Neural cell (in vitro differentiated cells): ENCODE measurements at regions not wholly inside any gene's neighbourhood (a gene's known extent, or its start where the extent isn't known, plus 50 kb on each side); places are given as distances from the start of the nearest gene placed in this dataset.

Experiments
- H2AFZ ChIP-seq: fragments of 200-600, 300-800 bp; sonication (generic), shearing (Covaris generic); 2 replicates; pipeline ENCODE4 v1.6.0; 2014; ENCODE audit warnings: low read depth, mild to moderate bottlenecking, antibody characterized with exemption, low read length, moderate library complexity
- H3F3A ChIP-seq: fragments of 200-600 bp; shearing (Covaris generic); 2 replicates; pipeline ENCODE4 v1.6.1; 2016; ENCODE audit warnings: mild to moderate bottlenecking, moderate library complexity, mixed read lengths, antibody characterized with exemption, low read length; ENCODE audit not compliant: insufficient read depth, poor library complexity, severe bottlenecking
- H3K27ac ChIP-seq: fragments of 200-600, 300-800 bp; sonication (generic), shearing (Covaris generic); 2 replicates; pipeline ENCODE4 v1.5.1; 2014; ENCODE audit warnings: mild to moderate bottlenecking, low read length, moderate library complexity
- H3K27me3 ChIP-seq: fragments of 300-800, 200-600 bp; sonication (generic), shearing (Covaris generic); 2 replicates; pipeline ENCODE4 v1.6.0; 2014; ENCODE audit warnings: mild to moderate bottlenecking, low read depth, low read length, moderate library complexity; ENCODE audit not compliant: insufficient read depth
- H3K36me3 ChIP-seq: fragments of 300-800, 200-600 bp; sonication (generic), shearing (Covaris generic); 2 replicates; pipeline ENCODE4 v1.5.1; 2014; ENCODE audit warnings: mild to moderate bottlenecking, antibody characterized with exemption, low read length, moderate library complexity; ENCODE audit not compliant: insufficient read depth
- H3K4me2 ChIP-seq: fragments of 300-800, 200-600 bp; sonication (generic), shearing (Covaris generic); 2 replicates; pipeline ENCODE4 v1.6.0; 2014; ENCODE audit warnings: mild to moderate bottlenecking, low read length
- H3K4me3 ChIP-seq: fragments of 300-800, 200-600 bp; sonication (generic), shearing (Covaris generic); 2 replicates; pipeline ENCODE4 v1.5.1; 2014; ENCODE audit warnings: mild to moderate bottlenecking, low read length, moderate library complexity
- H3K79me2 ChIP-seq: fragments of 200-600 bp; shearing (Covaris generic); replicated peaks from 2 replicates; pipeline ENCODE4 v1.6.0; 2014; ENCODE audit warnings: mild to moderate bottlenecking, low read length, moderate library complexity; ENCODE audit not compliant: insufficient read depth
- H3K9ac ChIP-seq: fragments of 300-800, 200-600 bp; sonication (generic), shearing (Covaris generic); 2 replicates; pipeline ENCODE4 v1.6.1; 2016; ENCODE audit warnings: mild to moderate bottlenecking, low read length, mixed read lengths
- H3K9me2 ChIP-seq: fragments of 200-600 bp; shearing (Covaris generic); 2 replicates; pipeline ENCODE4 v1.6.1; 2016; ENCODE audit warnings: mild to moderate bottlenecking, low read length, mixed read lengths; ENCODE audit not compliant: insufficient read depth
- H3K9me3 ChIP-seq: fragments of 200-600, 300-800 bp; sonication (generic), shearing (Covaris generic); 2 replicates; pipeline ENCODE4 v1.6.1; 2016; ENCODE audit warnings: mild to moderate bottlenecking, mixed run types, low read length, moderate library complexity, mixed read lengths
- H4K20me1 ChIP-seq: fragments of 200-600 bp; shearing (Covaris generic); 2 replicates; pipeline ENCODE4 v1.6.1; 2016; ENCODE audit warnings: mild to moderate bottlenecking, mixed run types; ENCODE audit not compliant: insufficient read depth
- EP300 ChIP-seq: fragments of 450-650 bp; conservative IDR thresholded peaks from 2 replicates; pipeline ENCODE4 v1.6.1; 2014; ENCODE audit warnings: antibody characterized with exemption, mild to moderate bottlenecking, moderate library complexity; ENCODE audit not compliant: poor library complexity, severe bottlenecking
- EZH2 ChIP-seq: fragments of 200-600, 300-800 bp; shearing (Covaris generic), sonication (generic); IDR thresholded peaks from 2 replicates; pipeline ENCODE4 v1.6.1; 2014; ENCODE audit warnings: antibody characterized with exemption, low read length, borderline replicate concordance, mild to moderate bottlenecking; ENCODE audit not compliant: insufficient read depth, poor library complexity, severe bottlenecking
- MXI1 ChIP-seq: fragments of 450-650 bp; conservative IDR thresholded peaks from 2 replicates; pipeline ENCODE4 v1.6.1; 2014; ENCODE audit warnings: antibody characterized with exemption, mild to moderate bottlenecking; ENCODE audit not compliant: poor library complexity, severe bottlenecking
- POLR2AphosphoS5 ChIP-seq: IDR thresholded peaks from 2 replicates; pipeline ENCODE4 v1.6.1; 2012
- RAD21 ChIP-seq: fragments of 450-650 bp; conservative IDR thresholded peaks from 2 replicates; pipeline ENCODE4 v1.6.1; 2014; ENCODE audit warnings: antibody characterized with exemption, mild to moderate bottlenecking, moderate library complexity
- SMC3 ChIP-seq: fragments of 450-650 bp; conservative IDR thresholded peaks from 2 replicates; pipeline ENCODE4 v1.6.1; 2014; ENCODE audit warnings: antibody characterized with exemption, mild to moderate bottlenecking, moderate library complexity; ENCODE audit not compliant: poor library complexity
- TAF1 ChIP-seq: IDR thresholded peaks from 2 replicates; pipeline ENCODE4 v1.6.1; 2012; ENCODE audit warnings: low read depth
- TF ChIP-seq, protein P1 (sequence below): fragments of 450-650 bp; IDR thresholded peaks from 2 replicates; pipeline ENCODE4 v1.5.1; 2014; ENCODE audit warnings: antibody characterized with exemption, mild to moderate bottlenecking, moderate library complexity; ENCODE audit not compliant: poor library complexity, severe bottlenecking
- TF ChIP-seq, protein P2 (sequence below): IDR thresholded peaks from 2 replicates; pipeline ENCODE4 v1.6.1; 2012; ENCODE audit warnings: borderline replicate concordance

GRCh38 chr3:106522397-106522796 is 653.6 kb upstream of the CBLB start:
- H3K9me3 ChIP-seq, result no peaks in the 10 kb centered on the region
- H3F3A ChIP-seq, result no peaks in the 10 kb centered on the region
- no peaks in the 10 kb centered on the region for H3K27me3 ChIP-seq
- H3K79me2 ChIP-seq, result no peaks in the 10 kb centered on the region
- H3K27ac ChIP-seq, result no peak overlapping the region
- TF ChIP-seq POLR2AphosphoS5 (no peak), EP300 (no peak), RAD21 (no peak)
- H4K20me1 ChIP-seq, result no peaks in the 10 kb centered on the region
- no peaks in the 10 kb centered on the region for H3K9me2 ChIP-seq
- H3K9ac ChIP-seq, result no peak overlapping the region
- no peak overlapping the region for H3K4me3 ChIP-seq
- no peaks in the 10 kb centered on the region for H3K36me3 ChIP-seq
- H2AFZ ChIP-seq, result no peak overlapping the region
- no peak overlapping the region for H3K4me2 ChIP-seq

GRCh38 chr3:106528932-106529331 is 660.1 kb upstream of the CBLB start:
- H3F3A ChIP-seq, result no peaks in the 10 kb centered on the region
- H2AFZ ChIP-seq, result no peak overlapping the region
- no peaks in the 10 kb centered on the region for H3K79me2 ChIP-seq
- no peaks in the 10 kb centered on the region for H4K20me1 ChIP-seq
- H3K36me3 ChIP-seq, result no peaks in the 10 kb centered on the region
- no peaks in the 10 kb centered on the region for H3K27me3 ChIP-seq
- H3K4me3 ChIP-seq, result no peak overlapping the region
- TF ChIP-seq EZH2 (no peak), EP300 (no peak), SMC3 (no peak), TAF1 (no peak), MXI1 (no peak), POLR2AphosphoS5 (no peak), RAD21 (no peak)
- TF ChIP-seq, protein P1, sequence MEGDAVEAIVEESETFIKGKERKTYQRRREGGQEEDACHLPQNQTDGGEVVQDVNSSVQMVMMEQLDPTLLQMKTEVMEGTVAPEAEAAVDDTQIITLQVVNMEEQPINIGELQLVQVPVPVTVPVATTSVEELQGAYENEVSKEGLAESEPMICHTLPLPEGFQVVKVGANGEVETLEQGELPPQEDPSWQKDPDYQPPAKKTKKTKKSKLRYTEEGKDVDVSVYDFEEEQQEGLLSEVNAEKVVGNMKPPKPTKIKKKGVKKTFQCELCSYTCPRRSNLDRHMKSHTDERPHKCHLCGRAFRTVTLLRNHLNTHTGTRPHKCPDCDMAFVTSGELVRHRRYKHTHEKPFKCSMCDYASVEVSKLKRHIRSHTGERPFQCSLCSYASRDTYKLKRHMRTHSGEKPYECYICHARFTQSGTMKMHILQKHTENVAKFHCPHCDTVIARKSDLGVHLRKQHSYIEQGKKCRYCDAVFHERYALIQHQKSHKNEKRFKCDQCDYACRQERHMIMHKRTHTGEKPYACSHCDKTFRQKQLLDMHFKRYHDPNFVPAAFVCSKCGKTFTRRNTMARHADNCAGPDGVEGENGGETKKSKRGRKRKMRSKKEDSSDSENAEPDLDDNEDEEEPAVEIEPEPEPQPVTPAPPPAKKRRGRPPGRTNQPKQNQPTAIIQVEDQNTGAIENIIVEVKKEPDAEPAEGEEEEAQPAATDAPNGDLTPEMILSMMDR, result no peak
- TF ChIP-seq, protein P2, sequence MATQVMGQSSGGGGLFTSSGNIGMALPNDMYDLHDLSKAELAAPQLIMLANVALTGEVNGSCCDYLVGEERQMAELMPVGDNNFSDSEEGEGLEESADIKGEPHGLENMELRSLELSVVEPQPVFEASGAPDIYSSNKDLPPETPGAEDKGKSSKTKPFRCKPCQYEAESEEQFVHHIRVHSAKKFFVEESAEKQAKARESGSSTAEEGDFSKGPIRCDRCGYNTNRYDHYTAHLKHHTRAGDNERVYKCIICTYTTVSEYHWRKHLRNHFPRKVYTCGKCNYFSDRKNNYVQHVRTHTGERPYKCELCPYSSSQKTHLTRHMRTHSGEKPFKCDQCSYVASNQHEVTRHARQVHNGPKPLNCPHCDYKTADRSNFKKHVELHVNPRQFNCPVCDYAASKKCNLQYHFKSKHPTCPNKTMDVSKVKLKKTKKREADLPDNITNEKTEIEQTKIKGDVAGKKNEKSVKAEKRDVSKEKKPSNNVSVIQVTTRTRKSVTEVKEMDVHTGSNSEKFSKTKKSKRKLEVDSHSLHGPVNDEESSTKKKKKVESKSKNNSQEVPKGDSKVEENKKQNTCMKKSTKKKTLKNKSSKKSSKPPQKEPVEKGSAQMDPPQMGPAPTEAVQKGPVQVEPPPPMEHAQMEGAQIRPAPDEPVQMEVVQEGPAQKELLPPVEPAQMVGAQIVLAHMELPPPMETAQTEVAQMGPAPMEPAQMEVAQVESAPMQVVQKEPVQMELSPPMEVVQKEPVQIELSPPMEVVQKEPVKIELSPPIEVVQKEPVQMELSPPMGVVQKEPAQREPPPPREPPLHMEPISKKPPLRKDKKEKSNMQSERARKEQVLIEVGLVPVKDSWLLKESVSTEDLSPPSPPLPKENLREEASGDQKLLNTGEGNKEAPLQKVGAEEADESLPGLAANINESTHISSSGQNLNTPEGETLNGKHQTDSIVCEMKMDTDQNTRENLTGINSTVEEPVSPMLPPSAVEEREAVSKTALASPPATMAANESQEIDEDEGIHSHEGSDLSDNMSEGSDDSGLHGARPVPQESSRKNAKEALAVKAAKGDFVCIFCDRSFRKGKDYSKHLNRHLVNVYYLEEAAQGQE, result no peak
- H3K27ac ChIP-seq, result no peak overlapping the region
- H3K4me2 ChIP-seq, result no peak overlapping the region
- H3K9ac ChIP-seq, result no peak overlapping the region
- H3K9me2 ChIP-seq, result no peaks in the 10 kb centered on the region
- no peaks in the 10 kb centered on the region for H3K9me3 ChIP-seq

- Histone ChIP-seq H3K9me3 (no peaks in the 10 kb centered on the region), H3K4me3 (no peak overlapping the region), H3F3A (no peaks in the 10 kb centered on the region), H3K36me3 (no peaks in the 10 kb centered on the region), H3K9ac (no peak overlapping the region), H3K4me2 (no peak overlapping the region), H3K79me2 (no peaks in the 10 kb centered on the region), H4K20me1 (no peaks in the 10 kb centered on the region), H3K9me2 (no peaks in the 10 kb centered on the region), H3K27me3 (no peaks in the 10 kb centered on the region), H3K27ac (no peak overlapping the region), H2AFZ (no peak overlapping the region)
- TF ChIP-seq, protein P2, result no peak
- TF ChIP-seq POLR2AphosphoS5 (no peak), TAF1 (no peak), EP300 (no peak), EZH2 (no peak), MXI1 (no peak), RAD21 (no peak), SMC3 (no peak)
- TF ChIP-seq, protein P1, result no peak
Measured at GRCh38 chr3:106529738-106530137, 660.9 kb upstream of the CBLB start.
